HEK293 (cell line): ENCODE measurements at regions not wholly inside any gene's neighbourhood (a gene's known extent, or its start where the extent isn't known, plus 50 kb on each side); places are given as distances from the start of the nearest gene placed in this dataset.

ENCODE experiments used
- CTCF ChIA-PET: fragments of 350-600 bp; formaldehyde crosslinking; extraction: SDS; loops from one replicate; lab custom pipeline; 2021; ENCODE audit warnings: antibody characterized with exemption; lab: Yijun Ruan, JAX
- POLR2A ChIA-PET: fragments of 300-600 bp; formaldehyde crosslinking; extraction: SDS; loops from one replicate; lab custom pipeline; 2020; ENCODE audit warnings: antibody characterized with exemption, inconsistent platforms; lab: Yijun Ruan, JAX
- H3K27ac ChIP-seq: fragments of 200-500 bp; sonication (Bioruptor generic); 2 replicates; pipeline ENCODE4 v1.5.1; 2014; ENCODE audit warnings: low read depth, low read length, control low read depth, inconsistent platforms; ENCODE audit errors: extremely low read depth
- H3K36me3 ChIP-seq, 2 experiments: fragments of 200-500 bp in 1 of 2; sonication (Bioruptor generic) in 1 of 2; 1 replicate in 1 of 2; 2 replicates in 1 of 2; pipeline ENCODE4 v1.5.1; 2014 to 2017; ENCODE audit warnings: inconsistent platforms in 2 of 2, low read length in 2 of 2; ENCODE audit not compliant: control insufficient read depth in 2 of 2, insufficient read depth in 1 of 2
- H3K4me1 ChIP-seq: fragments of 200-500 bp; sonication (Bioruptor generic); 2 replicates; pipeline ENCODE4 v1.5.1; 2014; ENCODE audit warnings: mild to moderate bottlenecking, low read length, inconsistent platforms; ENCODE audit not compliant: control insufficient read depth, insufficient read depth
- H3K4me3 ChIP-seq: 2 replicates; pipeline ENCODE4 v1.5.1; 2011; ENCODE audit warnings: low read depth, mild to moderate bottlenecking, control low read depth, low read length, moderate library complexity
- H3K9me3 ChIP-seq: fragments of 200-500 bp; sonication (Bioruptor generic); 2 replicates; pipeline ENCODE4 v1.5.1; 2014; ENCODE audit warnings: low read depth, low read length, inconsistent platforms; ENCODE audit not compliant: control insufficient read depth, insufficient read depth
- GFI1B ChIP-seq: fragments of 450-650 bp; formaldehyde crosslinking; IDR thresholded peaks from 2 replicates; pipeline ENCODE4 v1.5.1; 2016; ENCODE audit warnings: missing biosample characterization, missing genetic modification characterization
- GLI2 ChIP-seq: fragments of 450-650 bp; formaldehyde crosslinking; IDR thresholded peaks from 2 replicates; pipeline ENCODE4; 2017; ENCODE audit warnings: missing biosample characterization, missing genetic modification characterization, low read depth, borderline replicate concordance
- KLF10 ChIP-seq: fragments of 450-650 bp; IDR thresholded peaks from 2 replicates; pipeline ENCODE4 v1.5.1; 2018; ENCODE audit warnings: missing biosample characterization, mild to moderate bottlenecking, missing genetic modification characterization
- KLF16 ChIP-seq: fragments of 450-650 bp; formaldehyde crosslinking; IDR thresholded peaks from 2 replicates; pipeline ENCODE4 v1.5.1; 2017; ENCODE audit warnings: missing biosample characterization, missing genetic modification characterization
- RBAK ChIP-seq: fragments of 450-650 bp; formaldehyde crosslinking; IDR thresholded peaks from 2 replicates; pipeline ENCODE4 v1.5.1; 2016; ENCODE audit warnings: missing biosample characterization, missing genetic modification characterization
- ZBTB21 ChIP-seq: fragments of 450-650 bp; formaldehyde crosslinking; IDR thresholded peaks from 2 replicates; pipeline ENCODE4 v1.5.1; 2017; ENCODE audit warnings: missing biosample characterization, missing genetic modification characterization
- ZFP41 ChIP-seq: fragments of 450-650 bp; formaldehyde crosslinking; IDR thresholded peaks from 2 replicates; pipeline ENCODE4 v1.5.1; 2016; ENCODE audit warnings: missing biosample characterization, missing genetic modification characterization, borderline replicate concordance
- ZNF16 ChIP-seq: fragments of 450-650 bp; formaldehyde crosslinking; IDR thresholded peaks from 2 replicates; pipeline ENCODE4 v1.5.1; 2016; ENCODE audit warnings: low read depth, missing biosample characterization, missing genetic modification characterization
- ZNF175 ChIP-seq: fragments of 450-650 bp; formaldehyde crosslinking; IDR thresholded peaks from 2 replicates; pipeline ENCODE4 v1.5.1; 2016; ENCODE audit warnings: missing biosample characterization, missing genetic modification characterization
- ZNF2 ChIP-seq: fragments of 450-650 bp; formaldehyde crosslinking; IDR thresholded peaks from 2 replicates; pipeline ENCODE4 v1.5.1; 2016; ENCODE audit warnings: missing biosample characterization, missing genetic modification characterization
- ZNF202 ChIP-seq: fragments of 450-650 bp; formaldehyde crosslinking; IDR thresholded peaks from 2 replicates; pipeline ENCODE4 v1.5.1; 2016; ENCODE audit warnings: missing biosample characterization, missing genetic modification characterization, borderline replicate concordance
- ZNF223 ChIP-seq: fragments of 450-650 bp; formaldehyde crosslinking; IDR thresholded peaks from 2 replicates; pipeline ENCODE4 v1.5.1; 2016; ENCODE audit warnings: missing biosample characterization, missing genetic modification characterization
- ZNF239 ChIP-seq: fragments of 450-650 bp; formaldehyde crosslinking; IDR thresholded peaks from 2 replicates; pipeline ENCODE4 v1.5.1; 2016; ENCODE audit warnings: missing biosample characterization, missing genetic modification characterization
- ZNF510 ChIP-seq: fragments of 450-650 bp; formaldehyde crosslinking; IDR thresholded peaks from 2 replicates; pipeline ENCODE4 v1.5.1; 2018; ENCODE audit warnings: mild to moderate bottlenecking, missing genetic modification characterization, missing biosample characterization; ENCODE audit not compliant: insufficient replicate concordance
- ZNF544 ChIP-seq: fragments of 450-650 bp; formaldehyde crosslinking; IDR thresholded peaks from 2 replicates; pipeline ENCODE4 v1.5.0; 2017; ENCODE audit warnings: missing biosample characterization, missing genetic modification characterization
- ZNF548 ChIP-seq: fragments of 450-650 bp; formaldehyde crosslinking; IDR thresholded peaks from 2 replicates; pipeline ENCODE4 v1.5.1; 2016; ENCODE audit warnings: missing biosample characterization, missing genetic modification characterization
- ZNF558 ChIP-seq: fragments of 450-650 bp; formaldehyde crosslinking; IDR thresholded peaks from 2 replicates; pipeline ENCODE4 v1.5.1; 2016; ENCODE audit warnings: missing biosample characterization, missing genetic modification characterization
- ZNF626 ChIP-seq: fragments of 450-650 bp; sonication (Bioruptor Pico); formaldehyde crosslinking; IDR thresholded peaks from 2 replicates; pipeline ENCODE4 v1.5.1; 2018; ENCODE audit warnings: missing biosample characterization, missing genetic modification characterization, inconsistent platforms
- ZXDB ChIP-seq: fragments of 450-650 bp; formaldehyde crosslinking; IDR thresholded peaks from 2 replicates; pipeline ENCODE4 v1.5.1; 2016; ENCODE audit warnings: missing biosample characterization, missing genetic modification characterization
- TF ChIP-seq, protein P1 (sequence below): fragments of 450-650 bp; formaldehyde crosslinking; IDR thresholded peaks from 2 replicates; pipeline ENCODE4 v1.5.1; 2016; ENCODE audit warnings: missing biosample characterization, missing genetic modification characterization
- TF ChIP-seq, protein P2 (sequence below): fragments of 450-650 bp; formaldehyde crosslinking; IDR thresholded peaks from 2 replicates; pipeline ENCODE4 v1.5.1; 2016; ENCODE audit warnings: missing biosample characterization, missing genetic modification characterization, low read depth
- TF ChIP-seq, protein P3 (sequence below): fragments of 450-650 bp; formaldehyde crosslinking; IDR thresholded peaks from 2 replicates; pipeline ENCODE4 v1.5.1; 2016; ENCODE audit warnings: missing biosample characterization, missing genetic modification characterization
- TF ChIP-seq, protein P4 (sequence below): fragments of 450-650 bp; formaldehyde crosslinking; IDR thresholded peaks from 2 replicates; pipeline ENCODE4 v1.5.1; 2016; ENCODE audit warnings: missing biosample characterization, missing genetic modification characterization
- TF ChIP-seq, protein P5 (sequence below): fragments of 450-650 bp; formaldehyde crosslinking; IDR thresholded peaks from 2 replicates; pipeline ENCODE4 v1.5.1; 2016; ENCODE audit warnings: missing biosample characterization, missing genetic modification characterization

DNA sequence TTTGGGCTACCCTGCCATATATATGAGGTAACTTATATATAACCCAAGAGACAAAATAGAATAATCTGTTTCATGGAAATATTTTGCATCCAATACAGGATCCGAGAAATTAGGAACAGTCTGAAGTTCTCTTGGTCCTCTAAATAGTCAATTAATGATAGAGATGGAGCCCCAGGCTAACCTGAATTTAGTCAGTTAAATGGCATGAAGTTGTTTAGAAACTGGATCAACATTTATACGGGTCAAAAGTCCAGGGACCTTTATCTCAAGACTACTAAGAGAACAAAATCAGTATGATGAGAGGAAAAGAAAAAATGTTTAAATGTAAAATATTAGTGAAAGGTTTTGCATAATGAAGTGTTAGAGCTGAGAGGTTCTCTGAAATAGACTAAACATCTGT, 303.3 kb upstream of the ACTBL2 start (continued):
- TF ChIP-seq, protein P1, sequence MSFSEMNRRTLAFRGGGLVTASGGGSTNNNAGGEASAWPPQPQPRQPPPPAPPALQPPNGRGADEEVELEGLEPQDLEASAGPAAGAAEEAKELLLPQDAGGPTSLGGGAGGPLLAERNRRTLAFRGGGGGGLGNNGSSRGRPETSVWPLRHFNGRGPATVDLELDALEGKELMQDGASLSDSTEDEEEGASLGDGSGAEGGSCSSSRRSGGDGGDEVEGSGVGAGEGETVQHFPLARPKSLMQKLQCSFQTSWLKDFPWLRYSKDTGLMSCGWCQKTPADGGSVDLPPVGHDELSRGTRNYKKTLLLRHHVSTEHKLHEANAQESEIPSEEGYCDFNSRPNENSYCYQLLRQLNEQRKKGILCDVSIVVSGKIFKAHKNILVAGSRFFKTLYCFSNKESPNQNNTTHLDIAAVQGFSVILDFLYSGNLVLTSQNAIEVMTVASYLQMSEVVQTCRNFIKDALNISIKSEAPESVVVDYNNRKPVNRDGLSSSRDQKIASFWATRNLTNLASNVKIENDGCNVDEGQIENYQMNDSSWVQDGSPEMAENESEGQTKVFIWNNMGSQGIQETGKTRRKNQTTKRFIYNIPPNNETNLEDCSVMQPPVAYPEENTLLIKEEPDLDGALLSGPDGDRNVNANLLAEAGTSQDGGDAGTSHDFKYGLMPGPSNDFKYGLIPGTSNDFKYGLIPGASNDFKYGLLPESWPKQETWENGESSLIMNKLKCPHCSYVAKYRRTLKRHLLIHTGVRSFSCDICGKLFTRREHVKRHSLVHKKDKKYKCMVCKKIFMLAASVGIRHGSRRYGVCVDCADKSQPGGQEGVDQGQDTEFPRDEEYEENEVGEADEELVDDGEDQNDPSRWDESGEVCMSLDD (tag by site-specific recombination) = no peak
- TF ChIP-seq ZNF16 (no peak), ZBTB21 (tag by site-specific recombination) (no peak), KLF16 (tag by site-specific recombination) (no peak), ZNF548 (no peak), ZNF510 (tag by site-specific recombination) (no peak), RBAK (tag by site-specific recombination) (no peak), ZNF2 (tag by site-specific recombination) (no peak), ZFP41 (tag by site-specific recombination) (no peak)
- TF ChIP-seq, protein P2, sequence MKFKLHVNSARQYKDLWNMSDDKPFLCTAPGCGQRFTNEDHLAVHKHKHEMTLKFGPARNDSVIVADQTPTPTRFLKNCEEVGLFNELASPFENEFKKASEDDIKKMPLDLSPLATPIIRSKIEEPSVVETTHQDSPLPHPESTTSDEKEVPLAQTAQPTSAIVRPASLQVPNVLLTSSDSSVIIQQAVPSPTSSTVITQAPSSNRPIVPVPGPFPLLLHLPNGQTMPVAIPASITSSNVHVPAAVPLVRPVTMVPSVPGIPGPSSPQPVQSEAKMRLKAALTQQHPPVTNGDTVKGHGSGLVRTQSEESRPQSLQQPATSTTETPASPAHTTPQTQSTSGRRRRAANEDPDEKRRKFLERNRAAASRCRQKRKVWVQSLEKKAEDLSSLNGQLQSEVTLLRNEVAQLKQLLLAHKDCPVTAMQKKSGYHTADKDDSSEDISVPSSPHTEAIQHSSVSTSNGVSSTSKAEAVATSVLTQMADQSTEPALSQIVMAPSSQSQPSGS (tag by site-specific recombination) = no peak
- TF ChIP-seq, protein P3, sequence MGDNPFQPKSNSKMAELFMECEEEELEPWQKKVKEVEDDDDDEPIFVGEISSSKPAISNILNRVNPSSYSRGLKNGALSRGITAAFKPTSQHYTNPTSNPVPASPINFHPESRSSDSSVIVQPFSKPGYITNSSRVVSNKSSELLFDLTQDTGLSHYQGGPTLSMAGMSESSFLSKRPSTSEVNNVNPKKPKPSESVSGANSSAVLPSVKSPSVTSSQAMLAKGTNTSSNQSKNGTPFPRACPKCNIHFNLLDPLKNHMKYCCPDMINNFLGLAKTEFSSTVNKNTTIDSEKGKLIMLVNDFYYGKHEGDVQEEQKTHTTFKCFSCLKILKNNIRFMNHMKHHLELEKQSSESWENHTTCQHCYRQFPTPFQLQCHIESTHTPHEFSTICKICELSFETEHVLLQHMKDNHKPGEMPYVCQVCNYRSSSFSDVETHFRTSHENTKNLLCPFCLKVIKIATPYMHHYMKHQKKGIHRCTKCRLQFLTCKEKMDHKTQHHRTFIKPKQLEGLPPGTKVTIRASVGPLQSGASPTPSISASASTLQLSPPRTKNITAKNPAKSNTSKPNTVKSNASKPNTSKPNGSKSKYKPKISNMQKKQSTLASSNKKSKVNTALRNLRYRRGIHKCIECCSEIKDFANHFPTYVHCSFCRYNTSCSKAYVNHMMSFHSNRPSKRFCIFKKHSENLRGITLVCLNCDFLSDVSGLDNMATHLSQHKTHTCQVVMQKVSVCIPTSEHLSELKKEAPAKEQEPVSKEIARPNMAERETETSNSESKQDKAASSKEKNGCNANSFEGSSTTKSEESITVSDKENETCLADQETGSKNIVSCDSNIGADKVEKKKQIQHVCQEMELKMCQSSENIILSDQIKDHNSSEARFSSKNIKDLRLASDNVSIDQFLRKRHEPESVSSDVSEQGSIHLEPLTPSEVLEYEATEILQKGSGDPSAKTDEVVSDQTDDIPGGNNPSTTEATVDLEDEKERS (tag by site-specific recombination) = no peak
- TF ChIP-seq, protein P4, sequence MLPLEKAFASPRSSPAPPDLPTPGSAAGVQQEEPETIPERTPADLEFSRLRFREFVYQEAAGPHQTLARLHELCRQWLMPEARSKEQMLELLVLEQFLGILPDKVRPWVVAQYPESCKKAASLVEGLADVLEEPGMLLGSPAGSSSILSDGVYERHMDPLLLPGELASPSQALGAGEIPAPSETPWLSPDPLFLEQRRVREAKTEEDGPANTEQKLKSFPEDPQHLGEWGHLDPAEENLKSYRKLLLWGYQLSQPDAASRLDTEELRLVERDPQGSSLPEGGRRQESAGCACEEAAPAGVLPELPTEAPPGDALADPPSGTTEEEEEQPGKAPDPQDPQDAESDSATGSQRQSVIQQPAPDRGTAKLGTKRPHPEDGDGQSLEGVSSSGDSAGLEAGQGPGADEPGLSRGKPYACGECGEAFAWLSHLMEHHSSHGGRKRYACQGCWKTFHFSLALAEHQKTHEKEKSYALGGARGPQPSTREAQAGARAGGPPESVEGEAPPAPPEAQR = no peak
- TF ChIP-seq, protein P5, sequence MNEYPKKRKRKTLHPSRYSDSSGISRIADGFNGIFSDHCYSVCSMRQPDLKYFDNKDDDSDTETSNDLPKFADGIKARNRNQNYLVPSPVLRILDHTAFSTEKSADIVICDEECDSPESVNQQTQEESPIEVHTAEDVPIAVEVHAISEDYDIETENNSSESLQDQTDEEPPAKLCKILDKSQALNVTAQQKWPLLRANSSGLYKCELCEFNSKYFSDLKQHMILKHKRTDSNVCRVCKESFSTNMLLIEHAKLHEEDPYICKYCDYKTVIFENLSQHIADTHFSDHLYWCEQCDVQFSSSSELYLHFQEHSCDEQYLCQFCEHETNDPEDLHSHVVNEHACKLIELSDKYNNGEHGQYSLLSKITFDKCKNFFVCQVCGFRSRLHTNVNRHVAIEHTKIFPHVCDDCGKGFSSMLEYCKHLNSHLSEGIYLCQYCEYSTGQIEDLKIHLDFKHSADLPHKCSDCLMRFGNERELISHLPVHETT = no peak

DNA sequence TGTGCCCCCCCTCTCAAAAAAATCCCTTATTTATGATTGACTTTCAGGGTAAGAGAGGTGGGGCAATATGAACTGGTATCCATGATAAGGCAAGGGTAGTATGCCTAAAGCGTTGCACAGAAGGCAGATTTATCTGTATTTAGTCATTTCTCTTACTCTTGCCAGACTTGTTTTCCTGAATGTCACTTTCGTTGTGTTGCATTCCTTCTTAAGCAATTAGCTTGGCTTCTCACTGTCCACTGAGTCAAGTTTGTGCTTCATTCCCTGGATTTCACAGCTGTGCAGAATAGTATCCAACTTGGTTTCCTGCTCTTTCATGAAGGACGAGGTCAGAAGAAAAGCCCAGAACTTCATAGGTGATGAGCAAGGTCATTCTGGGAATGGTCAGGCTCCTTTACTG, 301.5 kb upstream of the ACTBL2 start:
- Histone ChIP-seq H3K4me3 (no peak overlapping the region), H3K4me1 (peaks cover 3% of the 10 kb centered on the region; the same call in 1 of the 2 replicates), H3K36me3 (no peaks in the 10 kb centered on the region), H3K27ac (no peak overlapping the region), H3K9me3 (no peaks in the 10 kb centered on the region)
- POLR2A ChIA-PET = no interaction called here
- CTCF ChIA-PET = interaction anchor here (0.6 kb wide), 1 partner anchor 1574 kb away, joined by 5 read pairs; no protein-coding TSS in a partner anchor
- TF ChIP-seq GLI2 (tag by site-specific recombination) = no peak
- no peak for TF ChIP-seq ZNF175 (tag by site-specific recombination)
- no peak for TF ChIP-seq KLF10 (tag by site-specific recombination)
- no peak for TF ChIP-seq ZNF202
- no peak for TF ChIP-seq ZNF544 (tag by site-specific recombination)
- no peak for TF ChIP-seq ZNF239
- no peak for TF ChIP-seq ZNF626
- no peak for TF ChIP-seq ZNF558 (tag by site-specific recombination)
- TF ChIP-seq ZNF223 = no peak
- TF ChIP-seq GFI1B (tag by site-specific recombination) = no peak
- no peak for TF ChIP-seq ZXDB (tag by site-specific recombination)
